ENCODE measurements at regions not wholly inside any gene's neighbourhood (a gene's known extent, or its start where the extent isn't known, plus 50 kb on each side); places are given as distances from the start of the nearest gene placed in this dataset.

GRCh38 chr13:44255771-44256364, 117.8 kb upstream of the SERP2 start:
- TF ChIP-seq POLR2A (IDR thresholded peaks at IDR 0.05; ENCODE audit: low read depth, low read length), result no peak
- TF ChIP-seq POLR2AphosphoS5 (IDR thresholded peaks at IDR 0.05; ENCODE audit: low read depth, low read length), result no peak
- no peak for TF ChIP-seq TAF1 (IDR thresholded peaks at IDR 0.05; ENCODE audit: borderline replicate concordance, low read depth, low read length)

All from GM12892 (cell line).